Activated CD4-positive, CD25-positive, alpha-beta regulatory T cell treated with anti-CD3 and anti-CD28 coated beads, Interleukin-2, amount 50 U/mL, for 72 hours (primary cell): ENCODE measurements at regions not wholly inside any gene's neighbourhood (a gene's known extent, or its start where the extent isn't known, plus 50 kb on each side); places are given as distances from the start of the nearest gene placed in this dataset.
A peak's percentile ranks its signal among the peaks of the same experiment; 100 is the strongest.

Experiments
- DNase-seq: peaks from one replicate; pipeline ENCODE4 v3.0.0; 2021

DNA sequence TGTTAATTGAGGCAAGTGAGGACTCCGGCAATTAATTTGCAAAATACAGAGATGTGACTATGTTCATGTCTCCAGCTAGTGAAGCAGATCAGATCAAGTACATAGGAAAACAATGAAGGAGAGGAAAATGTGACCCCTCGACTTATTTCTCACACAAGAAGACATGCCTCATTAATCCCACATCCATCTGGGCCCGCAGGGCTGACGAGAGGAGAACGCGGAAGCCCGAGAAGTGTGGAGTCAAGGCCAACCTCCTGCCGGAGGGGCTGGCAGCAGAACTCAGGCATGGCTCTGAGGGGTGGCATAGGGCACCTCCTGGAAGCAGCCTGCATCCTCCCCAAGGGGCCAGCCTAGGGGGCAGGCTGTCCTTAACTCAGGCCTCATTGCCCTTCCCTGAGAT, 54.4 kb downstream of the ZNF503 start:
- no peak for DNase-seq

DNA sequence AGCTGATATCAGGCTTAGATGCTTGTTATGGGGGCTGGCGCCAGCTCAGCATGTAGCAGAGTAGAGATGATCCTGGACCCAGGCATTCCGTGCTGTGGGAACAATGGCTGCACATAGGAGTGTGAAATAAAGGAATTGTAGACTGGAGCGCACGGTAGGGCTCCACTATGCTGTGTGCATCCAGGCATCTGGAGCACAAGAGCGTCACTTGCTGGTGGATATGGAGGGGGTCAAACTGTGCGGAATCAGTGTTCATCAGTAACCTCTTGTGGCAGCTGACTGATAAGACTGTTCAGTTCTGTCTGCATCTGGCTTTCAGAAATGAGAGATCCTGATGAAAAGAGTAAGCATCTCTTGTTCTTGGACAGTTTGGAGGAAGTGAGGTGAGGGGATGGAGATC, 55.8 kb downstream of the ZNF503 start:
- no peak for DNase-seq

GRCh38 chr10:75344170-75344569, 57.4 kb downstream of the ZNF503 start:
- no peak for DNase-seq

GRCh38 chr10:75342397-75342796, 59.2 kb downstream of the ZNF503 start:
- DNase-seq = no peak

DNA sequence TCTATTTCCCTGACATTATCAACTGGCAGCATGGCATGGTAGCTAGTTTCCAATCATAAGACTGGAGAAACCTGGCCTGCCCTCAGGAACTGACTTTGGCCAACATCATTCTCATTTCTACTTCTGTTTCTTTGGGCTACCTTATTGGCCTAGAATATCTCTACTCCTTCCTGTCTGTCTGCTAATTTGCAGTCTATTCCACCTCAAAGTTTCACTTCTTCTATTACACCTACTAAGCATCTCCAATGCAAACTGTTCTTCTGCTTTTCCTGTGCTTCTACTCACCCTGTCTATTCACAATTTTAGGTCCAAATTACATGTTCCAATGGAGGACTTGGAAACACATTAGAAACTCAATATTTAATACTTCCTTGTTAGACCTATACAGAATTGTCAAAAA, 65.6 kb downstream of the ZNF503 start:
- DNase-seq = no peak

DNA sequence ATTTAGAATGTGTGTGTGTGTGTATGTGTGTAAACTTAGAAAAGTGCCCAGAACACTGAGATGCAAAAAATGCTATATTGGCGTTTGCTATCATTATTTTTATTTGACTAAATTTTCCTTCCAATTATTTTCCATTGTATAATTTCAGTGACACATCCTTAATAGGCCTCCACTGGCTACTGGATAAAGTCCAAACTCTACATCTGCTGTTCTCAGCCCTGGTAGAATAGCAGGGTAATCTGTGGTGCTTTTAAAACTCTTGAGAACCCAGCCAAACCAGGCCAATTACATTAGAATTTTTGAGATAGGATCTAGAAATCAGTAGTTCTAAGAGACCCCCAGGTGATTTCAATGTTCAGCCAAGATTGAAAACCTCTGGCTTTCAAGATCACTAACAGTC, 66.4 kb downstream of the ZNF503 start:
- DNase-seq = no peak

DNA sequence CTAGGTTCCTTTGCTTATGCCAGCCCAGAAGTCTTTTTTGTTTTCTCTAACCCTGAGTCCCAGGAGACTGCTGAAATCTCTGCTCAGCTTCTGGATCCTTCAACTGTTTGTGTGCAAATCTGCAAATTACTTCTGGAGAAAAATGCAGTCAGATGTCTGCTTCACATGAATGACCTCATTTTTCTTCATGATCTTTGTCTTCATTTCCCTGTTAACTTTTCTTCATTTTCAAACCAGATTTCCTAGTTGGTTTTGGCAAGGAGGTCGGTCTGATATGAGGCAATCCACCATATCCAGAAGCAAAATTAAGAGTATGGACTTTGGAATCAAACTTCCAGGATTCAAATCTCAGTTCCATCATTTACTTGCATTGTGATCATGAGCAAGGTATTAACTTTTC, 66.8 kb downstream of the ZNF503 start:
- DNase-seq = no peak

DNA sequence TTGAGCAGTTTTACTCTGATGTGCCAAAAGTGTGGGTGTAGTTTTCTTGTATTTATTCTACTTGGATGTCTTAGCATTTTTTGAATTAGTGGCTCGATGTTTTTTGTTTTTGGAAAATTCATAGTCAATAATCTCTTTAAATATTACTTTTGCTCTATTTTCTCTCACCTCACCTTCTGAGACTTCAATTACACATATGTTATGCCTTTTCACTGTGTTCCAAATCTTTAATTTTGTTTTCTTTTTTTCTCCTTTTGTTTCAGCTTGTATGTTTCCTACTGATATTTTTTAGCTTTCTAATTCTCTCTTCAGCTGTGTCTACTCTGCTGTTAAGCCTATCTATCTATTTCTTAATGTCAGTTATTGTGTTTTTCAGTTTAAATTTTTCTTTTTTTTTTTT, 69.5 kb downstream of the ZNF503 start:
- DNase-seq = no peak

DNA sequence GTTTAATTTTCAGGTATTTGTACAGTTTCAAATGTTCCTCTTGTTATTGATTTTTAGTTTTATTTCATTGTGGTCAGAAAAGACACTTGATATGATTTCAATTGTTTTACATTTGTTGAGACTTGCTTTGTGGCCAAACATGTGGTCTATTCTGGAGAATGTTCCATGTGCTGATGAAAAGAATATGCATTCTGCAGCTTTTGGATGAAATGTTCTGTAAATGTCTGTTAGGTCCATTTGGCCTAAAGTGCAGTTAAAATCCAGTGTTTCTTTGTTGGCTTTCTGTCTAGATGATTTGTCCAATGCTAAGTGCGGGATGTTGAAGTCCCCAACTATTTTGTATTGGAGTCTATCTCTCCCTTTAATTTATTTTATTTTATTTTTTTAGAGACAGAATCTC, 70.5 kb downstream of the ZNF503 start:
- no peak for DNase-seq

- no peak for DNase-seq
These were observed 72.3 kb downstream of the ZNF503 start for GRCh38 chr10:75329190-75329745.

GRCh38 chr10:75326306-75326705, 75.3 kb downstream of the ZNF503 start:
- DNase-seq = no peak

DNA sequence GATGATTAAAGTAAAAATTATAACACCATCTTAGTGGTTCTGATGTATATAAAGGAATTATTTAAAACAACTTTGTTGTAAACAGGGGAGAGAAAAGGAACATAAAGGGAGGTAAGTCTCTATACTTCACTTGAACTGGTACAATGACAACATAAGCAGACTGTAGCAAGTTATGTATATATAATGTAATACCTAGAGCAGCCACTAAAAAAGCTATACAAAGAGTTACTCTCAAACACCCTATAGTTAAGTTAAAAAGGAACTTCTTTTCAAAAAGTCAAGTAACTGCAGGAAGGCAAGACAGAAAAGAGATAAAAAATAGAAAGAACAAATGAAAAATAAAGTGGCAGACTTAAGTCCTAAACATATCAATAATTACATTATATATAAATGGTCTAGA, 82.3 kb downstream of the ZNF503 start:
- no peak for DNase-seq

DNA sequence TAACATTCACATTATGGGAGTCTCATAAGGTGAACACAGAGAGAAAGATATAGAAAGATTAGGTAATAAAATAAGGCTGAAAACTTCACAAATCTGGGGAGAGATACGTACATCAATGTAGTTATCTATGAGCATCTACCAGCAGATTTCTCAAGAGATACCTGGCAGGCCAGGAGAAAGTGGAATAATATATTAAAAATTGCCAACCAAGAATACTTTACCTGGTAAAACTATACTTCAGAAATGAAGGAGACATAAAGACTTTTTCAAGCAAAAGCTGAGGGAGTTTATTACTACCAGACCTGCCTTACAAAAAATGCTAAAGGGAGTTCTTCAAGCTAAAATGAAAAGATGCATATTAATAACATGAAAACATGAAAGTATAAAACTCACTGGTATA, 78.8 kb upstream of the COMTD1 start:
- DNase-seq = no peak

GRCh38 chr10:75312440-75312839, 76.7 kb upstream of the COMTD1 start:
- DNase-seq = no peak

GRCh38 chr10:75305675-75306074, 69.9 kb upstream of the COMTD1 start:
- no peak for DNase-seq

DNA sequence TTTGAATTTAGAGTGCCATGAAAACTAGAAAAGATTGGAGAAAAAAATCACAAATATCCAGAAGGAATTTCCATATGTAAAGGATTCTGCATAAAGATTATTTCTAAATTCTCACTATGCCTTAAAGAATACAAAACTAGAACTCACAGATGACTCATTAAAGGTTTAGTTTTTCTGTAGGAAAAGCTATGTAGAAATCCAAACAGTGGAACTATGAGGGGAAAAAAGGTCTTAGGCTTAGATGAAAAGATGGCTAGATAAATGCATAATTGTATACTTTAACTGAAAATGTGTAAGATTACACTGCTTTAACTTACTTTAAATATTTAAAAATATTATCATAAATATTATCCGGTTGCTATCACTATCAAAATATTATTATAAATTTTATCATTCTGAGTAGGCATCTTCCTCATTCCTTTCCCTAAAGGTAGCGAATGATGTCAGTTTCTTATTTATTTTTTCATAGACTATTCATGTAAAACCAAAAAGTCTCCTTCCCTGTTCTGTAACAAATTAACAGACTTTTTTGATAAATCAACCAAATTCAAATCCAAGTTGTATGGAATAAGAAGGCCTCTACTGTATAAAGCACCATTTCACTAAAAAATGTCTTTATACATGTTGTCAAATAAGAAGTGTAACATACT, 69.1 kb upstream of the COMTD1 start:
- no peak for DNase-seq

DNA sequence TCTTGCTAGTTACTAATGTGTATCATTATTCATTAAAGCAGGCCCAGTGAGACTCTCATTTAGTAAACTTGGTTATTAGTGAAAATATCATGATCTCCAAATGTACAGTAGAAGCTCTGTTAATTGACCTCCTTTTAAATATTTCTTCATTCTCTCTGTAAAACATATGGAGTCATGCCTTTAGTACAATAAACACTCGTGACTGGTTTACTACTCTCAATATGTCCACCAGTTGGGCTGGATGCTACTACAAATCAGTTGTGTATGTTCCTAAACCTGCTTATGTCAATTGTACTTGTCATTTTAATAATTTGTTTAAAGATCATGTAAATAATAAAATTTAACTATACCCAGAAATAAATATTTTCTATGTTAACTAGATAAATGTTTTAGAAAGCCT, 68.6 kb upstream of the COMTD1 start:
- DNase-seq = no peak

DNA sequence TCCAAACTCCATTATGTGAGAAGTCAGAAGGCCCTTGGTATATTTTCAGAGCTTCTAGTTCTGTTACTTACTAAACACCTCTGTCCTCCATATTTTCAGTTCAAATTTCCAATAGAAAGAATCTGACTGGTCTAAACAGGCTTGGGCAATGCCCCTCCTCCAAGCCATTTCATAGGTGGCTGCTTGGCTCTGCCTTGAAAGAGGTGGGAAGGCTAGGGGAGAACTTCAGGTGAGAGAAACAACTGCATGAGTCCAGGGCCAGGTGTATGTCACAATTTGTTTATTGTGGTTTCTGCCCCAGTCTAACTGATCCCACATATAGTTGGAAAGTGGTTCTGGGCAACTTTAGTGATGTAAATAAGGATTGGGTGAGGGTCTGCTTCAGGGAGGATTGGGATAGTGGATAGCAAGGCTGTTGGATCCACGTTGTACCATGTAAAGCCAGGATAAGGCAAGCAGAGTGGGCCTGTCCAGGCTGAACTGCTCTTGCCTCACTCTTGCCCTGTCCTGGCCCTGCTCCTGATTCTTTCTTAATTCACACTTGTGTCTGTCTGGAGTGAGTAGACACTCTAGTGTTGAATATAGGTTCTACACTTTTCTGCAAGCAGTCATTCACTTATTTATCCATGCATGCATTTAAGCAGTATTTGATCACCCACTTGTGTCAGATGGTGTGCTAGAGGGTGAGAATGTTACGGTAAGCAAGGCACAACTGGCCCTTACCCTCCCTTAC, 67.5 kb upstream of the COMTD1 start:
- DNase-seq = no peak

DNA sequence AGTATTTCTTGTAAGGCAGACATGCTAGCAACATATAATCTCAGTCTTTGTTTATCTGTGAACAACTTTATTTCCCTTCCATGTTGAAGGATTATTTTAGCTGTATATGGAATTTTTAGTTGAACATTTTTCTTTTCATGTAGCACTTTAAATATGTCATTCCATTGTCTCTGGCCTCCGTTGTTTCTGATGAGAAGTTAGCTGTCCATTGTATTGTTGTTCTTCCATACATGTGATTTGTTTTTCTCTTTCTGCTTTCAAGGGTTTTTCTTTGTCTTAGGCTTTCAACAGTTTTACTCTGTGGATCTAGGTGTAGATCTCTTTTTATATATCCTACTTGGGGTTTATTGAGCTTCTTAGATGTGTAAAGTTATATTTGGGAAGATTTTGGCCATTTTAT, 66.3 kb upstream of the COMTD1 start:
- no peak for DNase-seq

DNA sequence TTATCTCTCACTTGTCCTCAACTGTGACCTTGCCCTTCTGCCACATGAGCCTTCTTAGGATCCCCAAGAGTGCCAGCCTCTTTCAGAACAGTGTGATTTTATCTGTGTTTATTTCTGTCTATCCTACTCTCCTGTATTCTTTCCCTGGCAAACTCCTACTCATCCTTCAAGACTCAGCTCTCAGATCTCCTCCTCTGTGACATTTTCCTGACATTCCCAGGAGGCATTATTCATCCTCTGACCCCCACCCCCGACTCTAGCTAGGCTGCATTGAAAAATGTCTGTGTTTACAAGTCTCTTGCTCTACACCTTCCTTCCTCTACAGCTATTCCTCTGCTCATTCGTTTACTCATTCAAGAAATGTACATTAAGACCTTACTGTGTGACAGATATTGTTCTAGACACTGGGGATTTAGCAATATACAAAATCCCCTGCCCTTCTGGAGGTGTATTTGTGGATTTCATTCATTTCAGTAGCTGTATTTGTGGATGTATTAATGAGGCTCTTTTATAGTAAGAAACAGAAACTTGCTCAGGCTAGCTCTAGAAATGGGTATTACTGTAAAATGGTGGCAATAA, 61.4 kb upstream of the COMTD1 start:
- no peak for DNase-seq

GRCh38 chr10:75295868-75296441, 60.2 kb upstream of the COMTD1 start:
- DNase-seq = no peak

GRCh38 chr10:75294866-75295701, 59.3 kb upstream of the COMTD1 start:
- DNase-seq = peak; percentile 60

GRCh38 chr10:75294518-75294865, 58.7 kb upstream of the COMTD1 start:
- DNase-seq = no peak
